RWPE1 (cell line): ENCODE measurements at regions not wholly inside any gene's neighbourhood (a gene's known extent, or its start where the extent isn't known, plus 50 kb on each side); places are given as distances from the start of the nearest gene placed in this dataset.

Experiments
- CTCF ChIA-PET: fragments of 350-600 bp; sonication (Branson Sonifier 250); formaldehyde crosslinking; extraction: SDS; loops from one replicate; lab custom pipeline; 2021; lab: Yijun Ruan, JAX
- POLR2A ChIA-PET: fragments of 400-600 bp; formaldehyde crosslinking; extraction: SDS; loops from one replicate; lab custom pipeline; 2020; ENCODE audit warnings: antibody characterized with exemption; ENCODE audit not compliant: low non-redundant PET; lab: Yijun Ruan, JAX
- DNase-seq: peaks from one replicate; pipeline ENCODE4 v3.0.0; 2012; ENCODE audit warnings: low spot score
- H3K27ac ChIP-seq: fragments of 450-650 bp; 2 replicates; pipeline ENCODE4 v1.5.1; 2017
- CTCF ChIP-seq: fragments of 450-650 bp; conservative IDR thresholded peaks from 2 replicates; pipeline ENCODE4 v1.5.1; 2017; ENCODE audit warnings: low read depth, mild to moderate bottlenecking

GRCh38 chrX:51798701-51799100, 55.5 kb downstream of the GSPT2 start:
- TF ChIP-seq CTCF, result no peak
- ChIA-PET CTCF (no interaction called here), POLR2A (no interaction called here)
- no peak for DNase-seq
- no peak overlapping the region for H3K27ac ChIP-seq

- H3K27ac ChIP-seq, result peak overlapping the region; percentile 75
- peak; percentile 14 for DNase-seq
- ChIA-PET POLR2A (no interaction called here), CTCF (no interaction called here)
- peak; percentile 31; the same call in 1 of the 2 replicates for TF ChIP-seq CTCF
Observed at GRCh38 chrX:51802917-51803688, 59.9 kb downstream of the GSPT2 start.

GRCh38 chrX:51803833-51804232, 60.6 kb downstream of the GSPT2 start:
- POLR2A ChIA-PET, result no interaction called here
- TF ChIP-seq CTCF, result no peak
- CTCF ChIA-PET, result no interaction called here
- no peak for DNase-seq
- no peak overlapping the region for H3K27ac ChIP-seq

GRCh38 chrX:51804741-51805140, 61.5 kb downstream of the GSPT2 start:
- TF ChIP-seq CTCF, result no peak
- POLR2A ChIA-PET, result no interaction called here
- DNase-seq, result no peak
- no peak overlapping the region for H3K27ac ChIP-seq
- CTCF ChIA-PET, result interaction anchor here (0.5 kb wide), 1 partner anchor 1280 kb away, joined by 3 read pairs; no protein-coding TSS in a partner anchor

GRCh38 chrX:51813886-51814460, 70.7 kb downstream of the GSPT2 start:
- H3K27ac ChIP-seq, result no peak overlapping the region
- TF ChIP-seq CTCF, result no peak
- CTCF ChIA-PET, result no interaction called here
- POLR2A ChIA-PET, result no interaction called here
- DNase-seq, result no peak

GRCh38 chrX:51824061-51824460, 69.4 kb upstream of the MAGED1 start:
- H3K27ac ChIP-seq, result no peak overlapping the region
- no peak for TF ChIP-seq CTCF
- ChIA-PET POLR2A (no interaction called here), CTCF (no interaction called here)
- DNase-seq, result no peak
